ENCODE measurements at regions not wholly inside any gene's neighbourhood (a gene's known extent, or its start where the extent isn't known, plus 50 kb on each side); places are given as distances from the start of the nearest gene placed in this dataset.

DNA sequence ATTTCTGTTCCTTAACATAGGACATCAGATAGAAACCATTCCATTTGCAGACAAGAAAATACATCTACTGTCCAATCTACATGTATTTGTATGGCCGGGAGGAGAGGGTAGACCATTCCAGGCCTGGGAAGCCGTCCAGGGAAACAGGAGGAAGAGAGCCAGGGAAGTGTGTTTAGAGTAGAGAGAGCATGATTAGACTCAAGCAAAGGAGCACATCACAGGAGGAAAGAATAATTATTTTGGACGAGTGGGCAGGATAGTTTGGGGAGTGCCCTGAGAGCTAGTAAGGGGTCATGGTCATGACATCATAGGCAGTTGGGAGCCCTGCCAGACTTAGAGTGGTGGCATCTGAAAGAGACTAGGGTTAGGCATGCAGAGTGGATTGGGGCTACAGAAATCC lies 250.0 kb downstream of the HIVEP2 start:
- TF ChIP-seq, protein P1, sequence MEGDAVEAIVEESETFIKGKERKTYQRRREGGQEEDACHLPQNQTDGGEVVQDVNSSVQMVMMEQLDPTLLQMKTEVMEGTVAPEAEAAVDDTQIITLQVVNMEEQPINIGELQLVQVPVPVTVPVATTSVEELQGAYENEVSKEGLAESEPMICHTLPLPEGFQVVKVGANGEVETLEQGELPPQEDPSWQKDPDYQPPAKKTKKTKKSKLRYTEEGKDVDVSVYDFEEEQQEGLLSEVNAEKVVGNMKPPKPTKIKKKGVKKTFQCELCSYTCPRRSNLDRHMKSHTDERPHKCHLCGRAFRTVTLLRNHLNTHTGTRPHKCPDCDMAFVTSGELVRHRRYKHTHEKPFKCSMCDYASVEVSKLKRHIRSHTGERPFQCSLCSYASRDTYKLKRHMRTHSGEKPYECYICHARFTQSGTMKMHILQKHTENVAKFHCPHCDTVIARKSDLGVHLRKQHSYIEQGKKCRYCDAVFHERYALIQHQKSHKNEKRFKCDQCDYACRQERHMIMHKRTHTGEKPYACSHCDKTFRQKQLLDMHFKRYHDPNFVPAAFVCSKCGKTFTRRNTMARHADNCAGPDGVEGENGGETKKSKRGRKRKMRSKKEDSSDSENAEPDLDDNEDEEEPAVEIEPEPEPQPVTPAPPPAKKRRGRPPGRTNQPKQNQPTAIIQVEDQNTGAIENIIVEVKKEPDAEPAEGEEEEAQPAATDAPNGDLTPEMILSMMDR (IDR thresholded peaks at IDR 0.05; ENCODE audit: insufficient read depth, low read depth, low read length): no peak
- no peak for DNase-seq (ENCODE audit: low read depth)
- H3K4me3 ChIP-seq (ENCODE audit: low read depth, low read length): no peak overlapping the region

GRCh38 chr6:142696123-142697000 lies 248.6 kb downstream of the HIVEP2 start:
- peak; percentile 32 for DNase-seq (ENCODE audit: low read depth)
- TF ChIP-seq, protein P1 (IDR thresholded peaks at IDR 0.05; ENCODE audit: insufficient read depth, low read depth, low read length): no peak
- no peak overlapping the region for H3K4me3 ChIP-seq (ENCODE audit: low read depth, low read length)

DNA sequence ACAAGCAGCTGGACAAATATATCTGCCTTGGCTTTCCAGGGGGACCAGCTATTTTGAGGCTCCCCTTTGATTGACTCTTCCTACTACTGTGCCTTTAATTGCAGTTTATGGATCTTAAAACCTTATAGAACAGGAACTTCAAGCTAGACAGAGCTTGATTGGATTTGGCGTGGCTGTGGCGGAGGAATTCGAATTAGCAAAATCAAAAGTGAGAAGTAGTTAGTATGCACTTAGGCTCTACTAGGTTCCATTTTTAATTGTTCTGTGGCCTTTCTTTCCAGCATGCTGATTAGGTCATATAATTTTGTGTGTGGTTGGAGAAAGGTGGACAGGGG lies 248.0 kb downstream of the HIVEP2 start:
- TF ChIP-seq, protein P1 (IDR thresholded peaks at IDR 0.05; ENCODE audit: insufficient read depth, low read depth, low read length): no peak
- no peak for DNase-seq (ENCODE audit: low read depth)

DNA sequence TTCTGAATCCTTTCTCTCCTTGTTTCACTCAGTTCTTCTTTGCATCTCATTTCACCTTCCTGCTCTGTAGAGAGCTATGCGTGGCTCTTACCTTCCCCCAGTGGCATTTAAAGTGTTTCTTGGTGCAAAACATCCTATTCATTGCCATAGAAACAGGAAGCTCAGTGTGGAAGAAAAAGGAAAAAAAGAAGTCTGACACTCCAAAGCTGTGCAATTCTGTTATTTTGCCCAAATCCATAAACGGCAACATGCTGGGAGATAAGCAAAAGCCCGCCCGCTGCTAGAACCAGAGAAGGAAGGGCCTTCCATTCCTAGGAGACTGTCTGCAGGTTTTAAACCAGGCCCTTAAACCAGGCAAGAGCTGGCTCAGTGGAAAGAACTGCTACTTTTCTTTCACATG lies 247.1 kb downstream of the HIVEP2 start:
- TF ChIP-seq, protein P1 (IDR thresholded peaks at IDR 0.05; ENCODE audit: insufficient read depth, low read depth, low read length): no peak
- no peak for DNase-seq (ENCODE audit: low read depth)
- no peak overlapping the region for H3K4me3 ChIP-seq (ENCODE audit: low read depth, low read length)

More for the DNA sequence above, 248.0 kb downstream of the HIVEP2 start:
- H3K4me3 ChIP-seq (ENCODE audit: low read depth, low read length): no peak overlapping the region

DNA sequence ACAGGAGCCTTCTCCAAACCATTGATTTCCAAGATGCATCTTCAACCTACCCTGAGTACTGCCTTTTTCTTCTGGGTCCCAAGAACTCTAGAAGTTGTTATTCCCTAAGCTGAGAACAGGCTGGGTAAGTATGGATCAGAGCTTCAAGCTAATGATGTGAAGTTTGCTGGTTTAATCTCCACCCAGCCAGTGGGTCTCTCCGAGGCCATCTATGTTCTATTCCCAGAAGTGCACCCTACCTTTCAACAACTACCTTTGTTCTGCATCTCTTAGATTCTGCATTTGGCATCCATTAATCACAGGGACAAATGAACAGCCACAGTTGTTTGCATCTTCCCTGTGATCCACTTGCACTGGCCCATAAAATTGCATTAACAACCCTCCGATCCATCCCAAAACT lies 246.2 kb downstream of the HIVEP2 start:
- DNase-seq (ENCODE audit: low read depth): no peak
- no peak overlapping the region for H3K4me3 ChIP-seq (ENCODE audit: low read depth, low read length)
- TF ChIP-seq, protein P1 (IDR thresholded peaks at IDR 0.05; ENCODE audit: insufficient read depth, low read depth, low read length): peak; percentile 27

DNA sequence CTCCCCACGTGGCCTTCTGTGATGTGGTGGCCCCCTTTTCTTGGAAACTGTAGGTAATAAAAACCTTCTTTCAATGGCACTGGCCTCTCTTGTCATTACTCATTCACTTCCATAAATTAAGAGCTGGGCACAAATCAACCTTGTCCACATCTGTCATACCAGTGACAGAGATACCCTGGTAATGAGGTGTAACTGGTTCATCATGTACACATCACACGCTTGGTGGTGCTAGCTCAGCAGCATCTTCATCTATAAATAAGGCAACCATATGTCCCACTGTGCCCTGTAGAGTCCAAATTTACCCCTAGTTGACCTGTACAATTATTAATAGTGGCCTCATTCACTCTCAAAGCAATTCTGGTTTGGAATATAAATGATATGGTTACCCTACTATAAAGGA lies 245.6 kb downstream of the HIVEP2 start:
- TF ChIP-seq, protein P1 (IDR thresholded peaks at IDR 0.05; ENCODE audit: insufficient read depth, low read depth, low read length): no peak
- no peak for DNase-seq (ENCODE audit: low read depth)
- no peak overlapping the region for H3K4me3 ChIP-seq (ENCODE audit: low read depth, low read length)

GRCh38 chr6:142700032-142700431 lies 244.9 kb downstream of the HIVEP2 start:
- no peak for DNase-seq (ENCODE audit: low read depth)
- TF ChIP-seq, protein P1 (IDR thresholded peaks at IDR 0.05; ENCODE audit: insufficient read depth, low read depth, low read length): no peak
- H3K4me3 ChIP-seq (ENCODE audit: low read depth, low read length): no peak overlapping the region
